Suprapubic skin (tissue), 4 donors: ENCODE measurements at regions not wholly inside any gene's neighbourhood (a gene's known extent, or its start where the extent isn't known, plus 50 kb on each side); places are given as distances from the start of the nearest gene placed in this dataset.

ENCODE experiments used
- POLR2A ChIP-seq, 2 donors: fragments of 450-650 bp; IDR thresholded peaks; one replicate each; pipeline ENCODE4 v1.6.1; 2017; ENCODE audit warnings: antibody characterized with exemption in 2 of 2, mild to moderate bottlenecking in 2 of 2, moderate library complexity in 2 of 2
- POLR2AphosphoS5 ChIP-seq, 3 donors: sonication (generic); formaldehyde crosslinking; IDR thresholded peaks; one replicate each; pipeline ENCODE4 v1.6.1; 2017; ENCODE audit warnings: antibody characterized with exemption in 3 of 3
- TF ChIP-seq, protein P1 (sequence below), 2 donors: fragments of 200-600 bp in 1 of 2; fragments of 450-650 bp in 1 of 2; sonication (generic) in 1 of 2; IDR thresholded peaks; one replicate each; pipeline ENCODE4 v1.5.1; 2016 to 2019; ENCODE audit warnings: antibody characterized with exemption in 2 of 2, mild to moderate bottlenecking in 1 of 2, moderate library complexity in 1 of 2

DNA sequence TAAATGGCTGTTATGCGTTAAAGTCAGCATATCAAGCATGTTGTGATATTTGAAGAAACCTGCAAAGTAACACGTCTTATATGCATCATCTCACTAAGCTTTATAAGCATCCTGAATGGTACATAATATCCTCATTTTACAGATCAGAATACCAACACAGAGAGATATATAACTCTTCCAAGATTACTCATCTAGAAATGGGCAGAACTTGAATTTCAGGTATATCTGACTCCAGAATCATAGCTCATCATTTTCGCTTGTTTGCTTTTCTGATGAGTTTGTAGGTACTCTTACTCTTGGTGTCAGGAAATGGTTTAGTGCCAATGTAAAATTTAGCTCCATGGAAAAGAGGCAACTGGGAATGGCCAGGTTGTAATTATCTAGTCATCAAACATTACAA, 232.3 kb upstream of the ANKH start:
- TF ChIP-seq POLR2AphosphoS5 (IDR thresholded peaks at IDR 0.05) (no peak), POLR2A (IDR thresholded peaks at IDR 0.05) (no peak)
- TF ChIP-seq, protein P1, sequence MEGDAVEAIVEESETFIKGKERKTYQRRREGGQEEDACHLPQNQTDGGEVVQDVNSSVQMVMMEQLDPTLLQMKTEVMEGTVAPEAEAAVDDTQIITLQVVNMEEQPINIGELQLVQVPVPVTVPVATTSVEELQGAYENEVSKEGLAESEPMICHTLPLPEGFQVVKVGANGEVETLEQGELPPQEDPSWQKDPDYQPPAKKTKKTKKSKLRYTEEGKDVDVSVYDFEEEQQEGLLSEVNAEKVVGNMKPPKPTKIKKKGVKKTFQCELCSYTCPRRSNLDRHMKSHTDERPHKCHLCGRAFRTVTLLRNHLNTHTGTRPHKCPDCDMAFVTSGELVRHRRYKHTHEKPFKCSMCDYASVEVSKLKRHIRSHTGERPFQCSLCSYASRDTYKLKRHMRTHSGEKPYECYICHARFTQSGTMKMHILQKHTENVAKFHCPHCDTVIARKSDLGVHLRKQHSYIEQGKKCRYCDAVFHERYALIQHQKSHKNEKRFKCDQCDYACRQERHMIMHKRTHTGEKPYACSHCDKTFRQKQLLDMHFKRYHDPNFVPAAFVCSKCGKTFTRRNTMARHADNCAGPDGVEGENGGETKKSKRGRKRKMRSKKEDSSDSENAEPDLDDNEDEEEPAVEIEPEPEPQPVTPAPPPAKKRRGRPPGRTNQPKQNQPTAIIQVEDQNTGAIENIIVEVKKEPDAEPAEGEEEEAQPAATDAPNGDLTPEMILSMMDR (IDR thresholded peaks at IDR 0.05), result no peak
